Panc1 (cell line): ENCODE measurements at regions not wholly inside any gene's neighbourhood (a gene's known extent, or its start where the extent isn't known, plus 50 kb on each side); places are given as distances from the start of the nearest gene placed in this dataset.
"Not testable (repeated sequence)": the region's sequence is repeated elsewhere in the genome, so short reads cannot be mapped to it uniquely, and the experiment has no call there.

ENCODE experiments used
- ATAC-seq: fragments of 200-7000 bp; cut with Tn5 transposase; 2 replicates; pipeline ENCODE4 v1.9.1; 2020; ENCODE audit warnings: mild to moderate bottlenecking, moderate library complexity
- BruUV-seq: library from RNA; stranded (reverse); fragments of 400-500 nt; replicated peaks from 2 replicates; lab custom pipeline; 2021; lab: Mats Ljungman, UMichigan
- CTCF ChIA-PET: fragments of 300-600 bp; sonication (Branson Sonifier 250); formaldehyde crosslinking; loops from one replicate; lab custom pipeline; 2022; ENCODE audit warnings: antibody characterized with exemption; lab: Charles Lee
- POLR2A ChIA-PET: fragments of 300-600 bp; sonication (Branson Sonifier 250); formaldehyde crosslinking; loops from one replicate; lab custom pipeline; 2022; ENCODE audit warnings: antibody characterized with exemption; lab: Charles Lee
- DNase-seq: peaks from one replicate; pipeline ENCODE4 v3.0.0-alpha.2; 2010; ENCODE audit warnings: low read depth, low spot score
- H3K27ac ChIP-seq: 2 replicates; pipeline ENCODE4 v1.5.1; 2011; ENCODE audit warnings: mild to moderate bottlenecking, low read length, inconsistent platforms
- H3K27me3 ChIP-seq: fragments of 200-500 bp; sonication (Bioruptor generic); 2 replicates; pipeline ENCODE4 v1.6.0; 2014; ENCODE audit warnings: low read length, inconsistent platforms; ENCODE audit not compliant: control insufficient read depth, insufficient read depth
- H3K36me3 ChIP-seq: fragments of 200-500 bp; sonication (Bioruptor generic); 2 replicates; pipeline ENCODE4 v1.5.1; 2014; ENCODE audit warnings: inconsistent platforms, mild to moderate bottlenecking, low read length, moderate library complexity; ENCODE audit not compliant: control insufficient read depth, insufficient read depth
- H3K4me1 ChIP-seq: 2 replicates; pipeline ENCODE4 v1.5.1; 2011; ENCODE audit warnings: inconsistent platforms, mild to moderate bottlenecking, low read length, moderate library complexity; ENCODE audit not compliant: control insufficient read depth, insufficient read depth
- H3K4me3 ChIP-seq, 2 experiments: 2 replicates each; pipeline ENCODE4 v1.5.1; 2011 to 2012; ENCODE audit warnings: low read depth in 2 of 2, low read length in 2 of 2, mild to moderate bottlenecking in 2 of 2, inconsistent platforms in 1 of 2, moderate library complexity in 1 of 2
- H3K9me3 ChIP-seq: fragments of 200-500 bp; sonication (Bioruptor generic); 2 replicates; pipeline ENCODE4 v1.5.1; 2014; ENCODE audit warnings: low read depth, mild to moderate bottlenecking, inconsistent platforms, low read length, moderate library complexity; ENCODE audit not compliant: control insufficient read depth, insufficient read depth
- POLR2AphosphoS5 ChIP-seq: IDR thresholded peaks from 2 replicates; pipeline ENCODE4 v1.6.1; 2012; ENCODE audit warnings: mild to moderate bottlenecking, low read depth, low read length, moderate library complexity
- SIN3A ChIP-seq: IDR thresholded peaks from 2 replicates; pipeline ENCODE4 v1.6.1; 2012; ENCODE audit warnings: low read depth, mild to moderate bottlenecking, low read length, moderate library complexity, borderline replicate concordance; ENCODE audit not compliant: insufficient read depth
- TCF7L2 ChIP-seq: IDR thresholded peaks from 2 replicates; pipeline ENCODE4 v1.6.1; 2011; ENCODE audit warnings: mild to moderate bottlenecking, low read depth, low read length, inconsistent platforms
- in situ Hi-C: cut with HindIII; loops from 2 replicates; pipeline ENCODE4 v1.10.0; 2016; ENCODE audit warnings: low sequenced_read_pairs, low pct_unique_long_range_greater_than_20kb
- intact Hi-C: fragments of 100-400 bp; cut with micrococcal nuclease; formaldehyde crosslinking; loops from one replicate; pipeline ENCODE4 v1.10.0; 2022; ENCODE audit not compliant: unreplicated experiment
- TF ChIP-seq, protein P1 (sequence below): fragments of 450-650 bp; IDR thresholded peaks from 2 replicates; pipeline ENCODE4 v1.5.1; 2017; ENCODE audit warnings: mild to moderate bottlenecking
- TF ChIP-seq, protein P2 (sequence below), 2 experiments: IDR thresholded peaks; 2 replicates each; pipeline ENCODE4 v1.6.1; 2011 to 2012; ENCODE audit warnings: low read depth in 2 of 2, control low read depth in 1 of 2, low read length in 1 of 2, mild to moderate bottlenecking in 1 of 2, moderate library complexity in 1 of 2; ENCODE audit not compliant: insufficient read depth in 1 of 2

DNA sequence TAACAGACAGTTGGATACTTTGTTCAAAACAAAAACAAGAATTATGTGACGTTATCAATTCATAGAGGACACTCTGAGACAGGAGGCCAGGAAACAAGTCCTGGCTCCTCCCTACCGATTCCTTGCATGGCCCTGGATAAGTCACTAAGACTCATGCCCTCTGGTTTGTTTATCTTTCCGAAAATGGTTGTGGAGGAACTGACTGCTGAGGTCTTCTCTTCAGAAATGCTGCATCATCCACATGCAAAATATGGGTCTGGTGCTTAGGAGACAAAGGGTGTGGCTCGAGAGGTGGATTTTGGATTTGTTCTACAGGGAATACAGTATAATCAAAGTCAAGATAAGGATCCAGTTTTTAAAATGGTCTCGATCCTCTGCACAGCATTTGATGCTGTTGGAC, 130.9 kb downstream of the RELL1 start:
- ATAC-seq (no peak), DNase-seq (no peak)
- TF ChIP-seq TCF7L2, result no peak
- TF ChIP-seq POLR2AphosphoS5, result no peak
- no peak for TF ChIP-seq SIN3A
- TF ChIP-seq, protein P1, sequence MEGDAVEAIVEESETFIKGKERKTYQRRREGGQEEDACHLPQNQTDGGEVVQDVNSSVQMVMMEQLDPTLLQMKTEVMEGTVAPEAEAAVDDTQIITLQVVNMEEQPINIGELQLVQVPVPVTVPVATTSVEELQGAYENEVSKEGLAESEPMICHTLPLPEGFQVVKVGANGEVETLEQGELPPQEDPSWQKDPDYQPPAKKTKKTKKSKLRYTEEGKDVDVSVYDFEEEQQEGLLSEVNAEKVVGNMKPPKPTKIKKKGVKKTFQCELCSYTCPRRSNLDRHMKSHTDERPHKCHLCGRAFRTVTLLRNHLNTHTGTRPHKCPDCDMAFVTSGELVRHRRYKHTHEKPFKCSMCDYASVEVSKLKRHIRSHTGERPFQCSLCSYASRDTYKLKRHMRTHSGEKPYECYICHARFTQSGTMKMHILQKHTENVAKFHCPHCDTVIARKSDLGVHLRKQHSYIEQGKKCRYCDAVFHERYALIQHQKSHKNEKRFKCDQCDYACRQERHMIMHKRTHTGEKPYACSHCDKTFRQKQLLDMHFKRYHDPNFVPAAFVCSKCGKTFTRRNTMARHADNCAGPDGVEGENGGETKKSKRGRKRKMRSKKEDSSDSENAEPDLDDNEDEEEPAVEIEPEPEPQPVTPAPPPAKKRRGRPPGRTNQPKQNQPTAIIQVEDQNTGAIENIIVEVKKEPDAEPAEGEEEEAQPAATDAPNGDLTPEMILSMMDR, result no peak
- TF ChIP-seq, protein P2, sequence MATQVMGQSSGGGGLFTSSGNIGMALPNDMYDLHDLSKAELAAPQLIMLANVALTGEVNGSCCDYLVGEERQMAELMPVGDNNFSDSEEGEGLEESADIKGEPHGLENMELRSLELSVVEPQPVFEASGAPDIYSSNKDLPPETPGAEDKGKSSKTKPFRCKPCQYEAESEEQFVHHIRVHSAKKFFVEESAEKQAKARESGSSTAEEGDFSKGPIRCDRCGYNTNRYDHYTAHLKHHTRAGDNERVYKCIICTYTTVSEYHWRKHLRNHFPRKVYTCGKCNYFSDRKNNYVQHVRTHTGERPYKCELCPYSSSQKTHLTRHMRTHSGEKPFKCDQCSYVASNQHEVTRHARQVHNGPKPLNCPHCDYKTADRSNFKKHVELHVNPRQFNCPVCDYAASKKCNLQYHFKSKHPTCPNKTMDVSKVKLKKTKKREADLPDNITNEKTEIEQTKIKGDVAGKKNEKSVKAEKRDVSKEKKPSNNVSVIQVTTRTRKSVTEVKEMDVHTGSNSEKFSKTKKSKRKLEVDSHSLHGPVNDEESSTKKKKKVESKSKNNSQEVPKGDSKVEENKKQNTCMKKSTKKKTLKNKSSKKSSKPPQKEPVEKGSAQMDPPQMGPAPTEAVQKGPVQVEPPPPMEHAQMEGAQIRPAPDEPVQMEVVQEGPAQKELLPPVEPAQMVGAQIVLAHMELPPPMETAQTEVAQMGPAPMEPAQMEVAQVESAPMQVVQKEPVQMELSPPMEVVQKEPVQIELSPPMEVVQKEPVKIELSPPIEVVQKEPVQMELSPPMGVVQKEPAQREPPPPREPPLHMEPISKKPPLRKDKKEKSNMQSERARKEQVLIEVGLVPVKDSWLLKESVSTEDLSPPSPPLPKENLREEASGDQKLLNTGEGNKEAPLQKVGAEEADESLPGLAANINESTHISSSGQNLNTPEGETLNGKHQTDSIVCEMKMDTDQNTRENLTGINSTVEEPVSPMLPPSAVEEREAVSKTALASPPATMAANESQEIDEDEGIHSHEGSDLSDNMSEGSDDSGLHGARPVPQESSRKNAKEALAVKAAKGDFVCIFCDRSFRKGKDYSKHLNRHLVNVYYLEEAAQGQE (IDR thresholded peaks at IDR 0.05; ENCODE audit: insufficient read depth in 1 of 2, low read depth in 2 of 2, low read length in 1 of 2), result no peak
- no peaks in the 10 kb centered on the region for H3K4me1 ChIP-seq
- H3K27ac ChIP-seq, result no peak overlapping the region
- H3K27me3 ChIP-seq, result no peaks in the 10 kb centered on the region
- POLR2A ChIA-PET, result no interaction called here
- in situ Hi-C loops (no loop called here), intact Hi-C loops (no loop called here)
- H3K9me3 ChIP-seq, result no peaks in the 10 kb centered on the region
- H3K36me3 ChIP-seq, result no peaks in the 10 kb centered on the region
- BruUV-seq, result no TSS peak
- no peak overlapping the region for H3K4me3 ChIP-seq
- CTCF ChIA-PET, result no interaction called here

DNA sequence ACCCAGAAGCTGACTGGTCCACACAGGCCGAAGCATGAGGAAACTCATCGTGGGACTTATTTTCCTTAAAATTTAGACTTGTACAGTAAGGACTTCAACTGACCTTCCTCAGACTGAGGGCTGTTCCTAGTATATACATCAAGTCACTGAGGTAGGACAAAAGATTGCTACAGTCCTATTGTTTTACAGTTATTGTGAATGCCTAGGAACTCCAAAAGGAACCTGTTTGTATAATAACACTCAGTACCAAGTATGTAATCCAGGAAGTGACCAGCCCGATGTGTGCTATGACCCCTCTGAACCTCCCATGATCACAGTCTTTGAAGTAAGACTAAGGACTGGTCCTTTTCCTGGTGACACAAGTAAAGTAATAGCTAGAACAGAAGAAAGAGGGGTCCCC, 136.3 kb downstream of the RELL1 start:
- BruUV-seq, CTCF ChIA-PET: not testable (repeated sequence)

DNA sequence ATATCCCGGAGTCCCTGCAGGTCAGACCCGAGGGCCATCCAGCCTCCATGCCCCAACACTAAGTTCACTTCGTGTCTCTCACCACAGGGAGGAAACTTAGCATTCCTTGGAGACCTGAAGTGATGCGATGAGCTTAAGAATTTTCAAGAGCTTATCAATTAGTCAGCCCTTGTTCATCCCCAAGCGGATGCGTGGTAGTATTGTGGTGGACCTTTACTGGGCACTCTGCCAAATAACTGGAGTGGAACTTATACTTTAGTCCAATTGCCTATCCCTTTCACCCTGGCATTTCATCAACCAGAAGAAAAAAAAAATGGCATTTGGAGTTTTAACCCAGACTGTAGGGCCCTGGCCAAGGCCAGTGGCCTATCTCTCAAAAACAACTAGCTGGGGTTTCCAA, 137.1 kb downstream of the RELL1 start:
- CTCF ChIA-PET, result no interaction called here
- H3K9me3 ChIP-seq, result no peaks in the 10 kb centered on the region
- no TSS peak for BruUV-seq
- no peak for TF ChIP-seq SIN3A
- H3K27me3 ChIP-seq, result no peaks in the 10 kb centered on the region
- no peaks in the 10 kb centered on the region for H3K4me1 ChIP-seq
- ATAC-seq, result no peak
- no peak overlapping the region for H3K4me3 ChIP-seq
- in situ Hi-C loops (no loop called here), intact Hi-C loops (no loop called here)
- no peak overlapping the region for H3K27ac ChIP-seq
- H3K36me3 ChIP-seq, result no peaks in the 10 kb centered on the region
- DNase-seq, result no peak
- POLR2A ChIA-PET, result no interaction called here

More for the DNA sequence above, 136.3 kb downstream of the RELL1 start:
- H3K9me3 ChIP-seq, POLR2A ChIA-PET, ATAC-seq, H3K4me3 ChIP-seq, H3K27ac ChIP-seq, H3K36me3 ChIP-seq, H3K4me1 ChIP-seq, in situ Hi-C loops, DNase-seq, intact Hi-C loops, H3K27me3 ChIP-seq: not testable (repeated sequence)
